Mucosa of descending colon (tissue), 3 donors: ENCODE measurements at regions not wholly inside any gene's neighbourhood (a gene's known extent, or its start where the extent isn't known, plus 50 kb on each side); places are given as distances from the start of the nearest gene placed in this dataset.

Experiments
- ATAC-seq: fragments of 200-7000 bp; cut with Tn5 transposase; one replicate; pipeline ENCODE4 v1.9.1; 2020; ENCODE audit warnings: mild to moderate bottlenecking, moderate library complexity
- DNase-seq, 3 donors: peaks; one replicate each; pipeline ENCODE4 v3.0.0-alpha.2; 2020
- H3K36me3 ChIP-seq: fragments of 200-600 bp; one replicate; pipeline ENCODE4 v1.8.0; 2021; ENCODE audit warnings: low read depth, mild to moderate bottlenecking
- H3K4me1 ChIP-seq: fragments of 200-600 bp; one replicate; pipeline ENCODE4 v1.8.0; 2021; ENCODE audit warnings: low read depth, mild to moderate bottlenecking
- H3K4me3 ChIP-seq: fragments of 200-600 bp; one replicate; pipeline ENCODE4 v1.8.0; 2021; ENCODE audit warnings: mild to moderate bottlenecking
- H3K9me3 ChIP-seq: fragments of 200-600 bp; one replicate; pipeline ENCODE4 v1.8.0; 2021; ENCODE audit warnings: mild to moderate bottlenecking
- intact Hi-C, 2 donors: fragments of 100-400 bp; cut with DNase I in 1 of 2; cut with micrococcal nuclease in 1 of 2; formaldehyde crosslinking; loops; one replicate each; pipeline versions ENCODE4 v1.11.0 to v1.11.1; 2022; cut with DNase I, micrococcal nuclease
- TF ChIP-seq, protein P1 (sequence below): fragments of 200-600 bp; IDR thresholded peaks from one replicate; pipeline ENCODE4 v1.8.0; 2022; ENCODE audit warnings: antibody characterized with exemption, mild to moderate bottlenecking
- donor health status: DM: no; HTN: no; CAD: no; lungs with moderate emphysema.
- donor health status: DM: no; HTN: no; CAD: no.
- donor health status: DM: no; HTN: yes; CAD: no.

DNA sequence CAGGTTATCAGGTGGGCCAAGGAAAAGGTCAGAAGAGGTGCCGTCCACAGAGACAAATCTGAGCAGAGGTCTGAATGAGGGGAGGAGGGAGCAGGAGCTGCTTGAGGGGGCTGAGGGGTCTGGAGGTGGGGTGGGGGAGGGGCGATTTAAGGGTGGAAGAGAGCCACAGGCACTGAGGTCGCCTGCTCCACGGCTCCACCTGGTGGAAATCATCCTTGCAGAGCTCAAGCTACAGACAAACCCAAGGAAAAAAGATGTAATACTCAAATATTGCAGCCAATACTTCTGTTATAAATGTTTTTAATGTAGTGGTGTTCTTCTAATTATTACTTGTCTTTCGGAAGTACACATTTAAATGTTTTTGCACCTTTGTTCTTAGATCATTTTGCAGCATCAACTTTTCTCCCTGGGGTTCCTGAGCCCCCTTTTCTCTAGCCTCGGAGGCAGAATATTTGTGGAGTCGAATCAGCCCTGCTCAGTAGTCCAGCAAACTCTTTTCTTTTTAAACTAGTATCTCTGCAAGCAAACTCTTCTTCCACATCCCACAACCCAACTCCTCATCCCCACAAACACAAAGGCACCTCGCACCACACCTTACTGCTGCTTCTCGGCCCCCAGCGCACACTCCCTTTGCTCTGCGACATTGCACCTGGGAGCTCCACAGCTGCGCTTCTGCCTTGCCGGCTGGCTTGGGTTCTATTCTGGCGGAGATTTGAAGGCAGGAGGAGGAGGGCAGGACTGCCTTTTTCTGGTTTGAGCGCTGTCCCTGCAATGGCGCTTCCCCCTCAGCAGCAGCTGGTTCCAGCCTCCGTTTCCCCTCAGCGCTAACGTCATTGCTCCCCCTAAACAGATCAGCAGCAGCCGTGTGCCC lies 51.0 kb upstream of the TFAP2A start:
- no peak overlapping the region for H3K4me3 ChIP-seq
- intact Hi-C loops = no loop called here
- ATAC-seq = no peak
- TF ChIP-seq, protein P1, sequence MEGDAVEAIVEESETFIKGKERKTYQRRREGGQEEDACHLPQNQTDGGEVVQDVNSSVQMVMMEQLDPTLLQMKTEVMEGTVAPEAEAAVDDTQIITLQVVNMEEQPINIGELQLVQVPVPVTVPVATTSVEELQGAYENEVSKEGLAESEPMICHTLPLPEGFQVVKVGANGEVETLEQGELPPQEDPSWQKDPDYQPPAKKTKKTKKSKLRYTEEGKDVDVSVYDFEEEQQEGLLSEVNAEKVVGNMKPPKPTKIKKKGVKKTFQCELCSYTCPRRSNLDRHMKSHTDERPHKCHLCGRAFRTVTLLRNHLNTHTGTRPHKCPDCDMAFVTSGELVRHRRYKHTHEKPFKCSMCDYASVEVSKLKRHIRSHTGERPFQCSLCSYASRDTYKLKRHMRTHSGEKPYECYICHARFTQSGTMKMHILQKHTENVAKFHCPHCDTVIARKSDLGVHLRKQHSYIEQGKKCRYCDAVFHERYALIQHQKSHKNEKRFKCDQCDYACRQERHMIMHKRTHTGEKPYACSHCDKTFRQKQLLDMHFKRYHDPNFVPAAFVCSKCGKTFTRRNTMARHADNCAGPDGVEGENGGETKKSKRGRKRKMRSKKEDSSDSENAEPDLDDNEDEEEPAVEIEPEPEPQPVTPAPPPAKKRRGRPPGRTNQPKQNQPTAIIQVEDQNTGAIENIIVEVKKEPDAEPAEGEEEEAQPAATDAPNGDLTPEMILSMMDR = no peak
- no peaks in the 10 kb centered on the region for H3K36me3 ChIP-seq
- H3K9me3 ChIP-seq = no peaks in the 10 kb centered on the region
- H3K4me1 ChIP-seq = no peaks in the 10 kb centered on the region
- peak in 1 of 3 donors; percentile 40 for DNase-seq
